T-helper 2 cell (primary cell): ENCODE measurements at regions not wholly inside any gene's neighbourhood (a gene's known extent, or its start where the extent isn't known, plus 50 kb on each side); places are given as distances from the start of the nearest gene placed in this dataset.

ENCODE experiments used
- DNase-seq, 5 experiments: peaks; one replicate each; pipeline versions ENCODE4 v3.0.0 to v3.0.0-alpha.2; 2012 to 2022

- no peak for DNase-seq
Measured at GRCh38 chr14:98208211-98208611, 1063.8 kb downstream of the BCL11B start.

GRCh38 chr14:98208943-98209342 lies 1063.1 kb downstream of the BCL11B start:
- no peak for DNase-seq

GRCh38 chr14:98210045-98210672 lies 1061.8 kb downstream of the BCL11B start:
- peak in 2 of 5 experiments; percentile 70 to 85 for DNase-seq

GRCh38 chr14:98217530-98217929 lies 1054.5 kb downstream of the BCL11B start:
- no peak for DNase-seq

- no peak for DNase-seq
Measured at GRCh38 chr14:98218218-98218617, 1053.8 kb downstream of the BCL11B start.

- no peak for DNase-seq
Measured at GRCh38 chr14:98219638-98220037, 1052.4 kb downstream of the BCL11B start.

- no peak for DNase-seq
Measured at GRCh38 chr14:98223106-98223505, 1048.9 kb downstream of the BCL11B start.

- peak in 3 of 5 experiments; percentile 41 to 90 (median 73) for DNase-seq
Measured at GRCh38 chr14:98223710-98224109, 1048.3 kb downstream of the BCL11B start.

GRCh38 chr14:98226411-98226810 lies 1045.6 kb downstream of the BCL11B start:
- no peak for DNase-seq

GRCh38 chr14:98227000-98227726 lies 1044.8 kb downstream of the BCL11B start:
- peak in 2 of 5 experiments; percentile 29 to 83 for DNase-seq

- no peak for DNase-seq
Measured at GRCh38 chr14:98227727-98228111, 1044.3 kb downstream of the BCL11B start.

- DNase-seq: peak in 1 of 5 experiments; percentile 43
Measured at GRCh38 chr14:98229656-98230366, 1042.2 kb downstream of the BCL11B start.

GRCh38 chr14:98230411-98230810 lies 1041.6 kb downstream of the BCL11B start:
- DNase-seq: no peak

GRCh38 chr14:98231210-98231609 lies 1040.8 kb downstream of the BCL11B start:
- DNase-seq: no peak

GRCh38 chr14:98233656-98234055 lies 1038.3 kb downstream of the BCL11B start:
- DNase-seq: no peak

GRCh38 chr14:98234208-98234607 lies 1037.8 kb downstream of the BCL11B start:
- DNase-seq: peak in 1 of 5 experiments; percentile 86

GRCh38 chr14:98236314-98236713 lies 1035.7 kb downstream of the BCL11B start:
- DNase-seq: no peak

GRCh38 chr14:98237939-98238338 lies 1034.1 kb downstream of the BCL11B start:
- no peak for DNase-seq

GRCh38 chr14:98240376-98240775 lies 1031.6 kb downstream of the BCL11B start:
- no peak for DNase-seq

GRCh38 chr14:98242903-98243302 lies 1029.1 kb downstream of the BCL11B start:
- no peak for DNase-seq

- DNase-seq: no peak
Measured at GRCh38 chr14:98243332-98243731, 1028.7 kb downstream of the BCL11B start.

- DNase-seq: no peak
Measured at GRCh38 chr14:98244162-98244948, 1027.6 kb downstream of the BCL11B start.
